Activated CD4-positive, alpha-beta memory T cell treated with anti-CD3 and anti-CD28 coated beads, Interleukin-2, amount 10 ng/mL, durations not matched to agents 7 days and 5 days (primary cell): ENCODE measurements at regions not wholly inside any gene's neighbourhood (a gene's known extent, or its start where the extent isn't known, plus 50 kb on each side); places are given as distances from the start of the nearest gene placed in this dataset.

ENCODE experiments used
- CTCF ChIA-PET: fragments of 350-600 bp; sonication (Branson Sonifier 250); formaldehyde crosslinking; loops from one replicate; lab custom pipeline; 2021; ENCODE audit warnings: antibody characterized with exemption, inconsistent platforms; lab: Charles Lee
- POLR2A ChIA-PET: fragments of 350-600 bp; sonication (Branson Sonifier 250); formaldehyde crosslinking; loops from one replicate; lab custom pipeline; 2021; ENCODE audit warnings: antibody characterized with exemption; lab: Charles Lee
- DNase-seq: peaks from one replicate; pipeline ENCODE4 v3.0.0-alpha.2; 2020
- H3K27ac Mint-ChIP-seq: one replicate; pipeline ENCODE4 v1.8.0; 2021; ENCODE audit warnings: mild to moderate bottlenecking, mixed read lengths
- H3K27me3 Mint-ChIP-seq: one replicate; pipeline ENCODE4 v1.8.0; 2021; ENCODE audit warnings: mixed read lengths
- H3K36me3 Mint-ChIP-seq: one replicate; pipeline ENCODE4 v1.8.0; 2021; ENCODE audit warnings: low read depth, mixed read lengths
- H3K4me1 Mint-ChIP-seq: one replicate; pipeline ENCODE4 v1.8.0; 2021; ENCODE audit warnings: mixed read lengths
- H3K4me3 Mint-ChIP-seq: one replicate; pipeline ENCODE4 v1.8.0; 2021; ENCODE audit warnings: mild to moderate bottlenecking, mixed read lengths
- H3K9me3 Mint-ChIP-seq: one replicate; pipeline ENCODE4 v1.8.0; 2021; ENCODE audit warnings: mixed read lengths

DNA sequence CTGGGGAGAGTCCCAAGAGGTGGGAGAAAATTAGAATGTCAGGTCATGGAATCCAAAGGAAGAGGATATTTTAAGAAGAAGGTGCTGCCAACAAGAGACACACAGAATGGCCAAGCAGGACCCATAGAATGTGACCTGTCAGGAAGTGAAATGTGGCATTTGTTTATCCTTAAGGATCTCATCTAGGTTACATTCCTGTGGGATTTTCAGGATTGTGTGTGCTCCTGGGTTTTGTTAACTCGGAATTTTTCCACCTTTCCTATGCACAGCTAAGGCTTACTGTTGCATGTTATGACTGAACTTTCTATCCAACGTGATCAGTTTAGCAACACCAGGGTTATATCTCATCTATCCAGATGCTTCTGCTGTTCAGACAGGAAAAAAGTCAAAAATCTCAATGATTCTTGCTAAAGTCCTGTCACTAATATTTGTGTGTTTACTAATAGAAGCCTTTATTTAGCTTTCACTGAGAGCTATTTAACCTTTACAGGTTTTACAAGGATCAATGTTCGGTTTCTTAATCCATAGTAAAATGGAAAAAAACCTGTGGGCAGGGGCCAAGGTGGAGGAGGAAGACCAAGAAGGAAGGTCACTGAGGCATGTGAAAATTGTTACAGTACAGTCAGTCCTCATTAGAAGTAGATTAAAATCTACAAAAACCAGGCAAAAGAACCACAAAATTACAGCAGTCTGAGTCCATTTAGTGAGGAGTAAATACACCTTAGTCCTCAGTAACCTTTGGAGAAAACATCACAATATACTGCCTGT lies 437.8 kb upstream of the NPVF start:
- peaks cover 2% of the 10 kb centered on the region for H3K4me1 Mint-ChIP-seq
- DNase-seq = no peak
- no peaks in the 10 kb centered on the region for H3K36me3 Mint-ChIP-seq
- H3K4me3 Mint-ChIP-seq = no peak overlapping the region
- no peaks in the 10 kb centered on the region for H3K9me3 Mint-ChIP-seq
- peaks cover 14% of the 10 kb centered on the region for H3K27me3 Mint-ChIP-seq
- no peak overlapping the region for H3K27ac Mint-ChIP-seq
- POLR2A ChIA-PET = no interaction called here
- CTCF ChIA-PET = no interaction called here

DNA sequence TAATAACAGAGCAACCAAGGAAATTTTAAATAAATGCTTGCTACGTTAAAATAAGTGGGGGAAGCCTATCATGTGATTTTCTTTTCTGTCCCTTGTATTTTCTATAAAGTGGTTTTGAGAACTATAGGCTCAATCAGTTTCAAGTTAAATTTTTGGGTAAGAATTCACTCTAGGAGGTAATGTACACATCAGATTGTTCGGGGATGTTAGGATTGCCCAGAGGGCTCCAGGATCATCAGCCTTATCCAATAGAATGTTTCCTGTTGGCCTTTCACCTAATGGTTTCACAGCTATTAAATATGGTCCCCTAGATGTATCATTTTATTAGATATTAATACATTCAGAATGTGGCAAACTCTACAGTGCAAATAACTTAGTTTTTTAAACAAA lies 438.4 kb upstream of the NPVF start:
- no peak overlapping the region for H3K4me3 Mint-ChIP-seq
- ChIA-PET CTCF (no interaction called here), POLR2A (no interaction called here)
- no peak overlapping the region for H3K27ac Mint-ChIP-seq
- H3K27me3 Mint-ChIP-seq = peaks cover 14% of the 10 kb centered on the region
- H3K36me3 Mint-ChIP-seq = no peaks in the 10 kb centered on the region
- no peak for DNase-seq
- no peaks in the 10 kb centered on the region for H3K9me3 Mint-ChIP-seq
- H3K4me1 Mint-ChIP-seq = peaks cover 2% of the 10 kb centered on the region

DNA sequence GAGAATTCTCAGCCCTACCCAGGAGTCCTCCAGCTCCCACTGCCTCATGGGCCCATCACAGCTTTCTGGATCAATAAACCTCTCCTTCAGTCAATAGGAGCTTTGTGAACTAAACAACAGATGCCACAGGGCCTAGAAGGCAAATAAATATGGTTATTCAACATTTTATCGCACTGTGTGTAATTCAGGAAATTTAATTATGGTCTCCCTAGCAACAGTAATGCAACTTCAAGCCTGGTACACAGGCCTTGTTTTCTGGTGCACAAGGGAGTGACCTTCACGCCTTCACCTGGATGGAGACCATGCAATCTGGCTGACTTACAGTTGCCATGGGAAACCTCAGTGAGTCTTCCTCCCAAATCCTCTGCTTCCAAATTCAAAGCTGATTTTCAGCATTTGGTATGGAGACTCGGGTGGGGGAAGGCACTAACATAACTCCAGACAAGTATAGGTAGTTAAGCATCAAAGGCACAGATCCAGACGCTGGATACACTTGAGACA lies 441.0 kb upstream of the NPVF start:
- no peak overlapping the region for H3K4me3 Mint-ChIP-seq
- CTCF ChIA-PET = no interaction called here
- H3K27ac Mint-ChIP-seq = no peak overlapping the region
- H3K27me3 Mint-ChIP-seq = peaks cover 11% of the 10 kb centered on the region
- H3K4me1 Mint-ChIP-seq = peaks cover 2% of the 10 kb centered on the region
- H3K36me3 Mint-ChIP-seq = no peaks in the 10 kb centered on the region
- DNase-seq = no peak
- POLR2A ChIA-PET = no interaction called here
- H3K9me3 Mint-ChIP-seq = no peaks in the 10 kb centered on the region

DNA sequence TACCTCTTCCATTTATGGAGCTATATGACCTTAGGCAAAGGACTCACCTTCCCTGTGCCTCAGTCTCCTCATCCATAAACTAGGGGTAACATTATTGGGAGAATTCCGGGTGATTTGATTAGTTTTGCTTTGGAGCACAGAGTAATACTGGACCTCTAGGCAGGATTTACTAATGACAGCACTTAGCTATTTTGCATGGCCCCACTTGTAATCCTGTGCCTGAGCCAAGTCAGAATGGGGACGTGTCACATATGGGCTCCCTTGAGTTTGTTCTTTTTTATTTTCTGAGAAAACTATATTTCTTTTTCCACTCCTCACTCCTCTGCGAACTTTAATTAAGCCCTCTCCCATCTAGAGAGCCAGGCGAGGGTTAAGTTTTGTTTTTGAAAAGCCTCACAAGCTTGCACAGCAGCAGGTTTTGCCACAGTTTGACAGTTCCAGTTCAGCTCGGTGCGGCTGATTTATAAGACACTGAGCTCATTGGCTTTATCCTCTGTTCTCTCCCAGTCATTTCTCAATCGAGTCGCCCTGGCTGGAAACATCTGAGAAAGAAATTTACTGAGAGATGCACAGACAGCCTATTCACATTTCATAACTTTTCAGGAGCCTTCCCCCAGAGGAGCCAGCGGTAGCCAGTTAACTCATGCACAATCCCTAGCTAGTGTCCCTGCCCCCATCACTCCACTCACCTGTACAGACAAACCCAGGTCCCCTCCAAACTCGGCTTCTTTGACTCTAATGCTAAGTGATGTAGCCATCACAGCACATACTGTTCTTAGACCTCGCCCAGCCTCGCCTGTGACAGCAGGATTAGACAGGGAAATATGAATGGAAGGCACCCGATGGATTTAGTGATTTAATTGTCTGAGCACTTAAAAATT lies 441.9 kb upstream of the NPVF start:
- H3K4me1 Mint-ChIP-seq = no peaks in the 10 kb centered on the region
- no peak for DNase-seq
- H3K27me3 Mint-ChIP-seq = peaks cover 9% of the 10 kb centered on the region
- no peaks in the 10 kb centered on the region for H3K9me3 Mint-ChIP-seq
- POLR2A ChIA-PET = no interaction called here
- no peak overlapping the region for H3K27ac Mint-ChIP-seq
- H3K4me3 Mint-ChIP-seq = no peak overlapping the region
- H3K36me3 Mint-ChIP-seq = no peaks in the 10 kb centered on the region
- CTCF ChIA-PET = no interaction called here

DNA sequence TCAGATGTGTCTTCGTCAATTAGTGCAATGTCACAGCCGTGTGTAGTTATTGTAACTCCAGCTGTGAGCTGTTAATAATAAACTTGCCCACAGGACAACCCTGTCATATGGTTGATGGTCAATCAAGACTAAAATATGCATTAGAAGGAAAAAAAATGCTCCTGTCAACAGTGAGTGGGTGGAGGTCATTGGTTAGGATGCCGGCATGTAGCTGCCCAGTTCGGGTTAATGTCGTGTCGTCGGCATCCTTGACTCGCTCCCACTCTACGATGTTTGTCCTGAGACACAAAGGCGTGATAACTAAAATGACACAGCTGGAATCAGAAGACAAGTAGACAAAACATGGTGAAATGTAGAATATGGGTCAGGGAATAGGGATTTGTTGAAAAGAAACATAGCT lies 442.8 kb upstream of the NPVF start:
- CTCF ChIA-PET = no interaction called here
- POLR2A ChIA-PET = no interaction called here
- Mint-ChIP-seq H3K4me3 (no peak overlapping the region), H3K4me1 (no peaks in the 10 kb centered on the region), H3K27me3 (peaks cover 3% of the 10 kb centered on the region), H3K36me3 (no peaks in the 10 kb centered on the region), H3K27ac (no peak overlapping the region), H3K9me3 (no peaks in the 10 kb centered on the region)
- no peak for DNase-seq

DNA sequence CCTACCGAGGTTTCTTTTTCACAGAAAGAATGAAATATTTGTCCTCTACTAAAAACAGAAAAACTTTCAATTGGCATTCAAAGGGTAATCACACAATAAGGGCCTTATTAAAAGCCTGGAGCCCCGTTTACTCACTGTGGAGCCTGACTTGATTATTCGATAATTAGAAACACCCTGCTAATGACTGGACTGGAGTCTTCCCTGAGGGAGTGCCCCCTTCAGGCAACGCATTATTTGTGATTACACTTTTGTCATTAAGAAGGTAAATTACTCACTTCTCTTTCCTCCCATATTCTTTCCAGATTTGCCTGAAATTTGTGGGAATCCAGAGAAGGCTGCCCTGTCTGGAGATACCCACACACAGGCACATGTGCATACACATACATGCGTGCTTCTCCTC lies 444.2 kb upstream of the NPVF start:
- Mint-ChIP-seq H3K27me3 (peaks cover 3% of the 10 kb centered on the region), H3K4me3 (no peak overlapping the region), H3K9me3 (no peaks in the 10 kb centered on the region), H3K36me3 (no peaks in the 10 kb centered on the region), H3K27ac (no peak overlapping the region), H3K4me1 (no peaks in the 10 kb centered on the region)
- ChIA-PET CTCF (no interaction called here), POLR2A (no interaction called here)
- no peak for DNase-seq

DNA sequence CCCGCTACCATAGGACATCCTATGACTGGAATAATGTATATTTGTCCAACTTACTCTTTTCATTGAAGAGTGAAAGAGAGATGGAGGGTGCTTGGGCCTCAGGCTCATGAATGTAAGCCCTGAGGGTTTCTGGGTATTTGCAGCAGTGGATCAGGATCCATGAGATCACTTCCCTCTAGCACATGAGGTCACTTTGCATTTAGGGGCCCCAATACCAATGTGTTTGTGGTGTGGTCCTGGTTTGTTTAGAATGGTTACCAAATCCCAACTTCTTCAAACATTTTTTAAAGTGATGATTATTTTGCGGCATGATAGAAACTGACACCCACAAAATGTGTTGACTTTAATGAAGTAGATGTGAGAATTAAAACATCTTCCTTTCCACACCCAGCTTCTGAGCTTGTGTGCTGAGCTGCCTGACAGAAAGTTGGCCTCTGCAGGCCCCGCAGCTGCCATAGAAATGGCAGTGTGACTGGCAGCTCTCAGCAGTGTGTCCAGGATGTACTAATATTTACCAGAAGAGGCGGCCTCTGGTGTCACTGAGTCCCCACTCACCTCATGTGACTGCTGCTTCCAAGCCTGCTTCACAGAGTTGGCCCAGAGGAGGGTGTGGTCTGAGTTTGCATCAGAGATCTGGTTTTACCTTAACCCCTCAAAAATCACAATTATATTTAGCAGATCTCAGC lies 447.6 kb upstream of the NPVF start:
- ChIA-PET CTCF (no interaction called here), POLR2A (no interaction called here)
- no peaks in the 10 kb centered on the region for H3K9me3 Mint-ChIP-seq
- no peak overlapping the region for H3K27ac Mint-ChIP-seq
- no peaks in the 10 kb centered on the region for H3K36me3 Mint-ChIP-seq
- no peak overlapping the region for H3K4me3 Mint-ChIP-seq
- H3K4me1 Mint-ChIP-seq = no peaks in the 10 kb centered on the region
- peaks cover 3% of the 10 kb centered on the region for H3K27me3 Mint-ChIP-seq
- DNase-seq = no peak

DNA sequence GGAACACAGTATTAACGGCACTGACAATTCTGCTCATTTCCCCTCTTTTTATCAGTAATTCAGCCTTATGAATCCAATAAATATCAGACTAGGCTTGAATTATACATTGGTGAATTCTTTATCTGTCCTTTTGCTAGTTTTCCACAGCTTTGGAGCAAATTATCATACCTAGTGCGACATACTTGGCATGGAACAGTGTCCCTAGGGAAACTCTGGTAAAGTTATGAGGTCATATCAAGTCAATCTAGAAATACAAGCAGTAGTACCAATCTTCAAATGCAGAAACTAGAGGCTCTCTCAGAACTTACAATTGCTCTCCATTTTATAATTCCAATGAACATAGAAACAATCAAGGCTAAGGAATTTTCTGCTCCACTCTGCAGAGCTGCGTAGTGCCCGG lies 449.3 kb upstream of the NPVF start:
- no peaks in the 10 kb centered on the region for H3K9me3 Mint-ChIP-seq
- no peaks in the 10 kb centered on the region for H3K4me1 Mint-ChIP-seq
- H3K4me3 Mint-ChIP-seq = no peak overlapping the region
- H3K27me3 Mint-ChIP-seq = no peaks in the 10 kb centered on the region
- H3K27ac Mint-ChIP-seq = no peak overlapping the region
- ChIA-PET POLR2A (no interaction called here), CTCF (no interaction called here)
- H3K36me3 Mint-ChIP-seq = no peaks in the 10 kb centered on the region
- no peak for DNase-seq

DNA sequence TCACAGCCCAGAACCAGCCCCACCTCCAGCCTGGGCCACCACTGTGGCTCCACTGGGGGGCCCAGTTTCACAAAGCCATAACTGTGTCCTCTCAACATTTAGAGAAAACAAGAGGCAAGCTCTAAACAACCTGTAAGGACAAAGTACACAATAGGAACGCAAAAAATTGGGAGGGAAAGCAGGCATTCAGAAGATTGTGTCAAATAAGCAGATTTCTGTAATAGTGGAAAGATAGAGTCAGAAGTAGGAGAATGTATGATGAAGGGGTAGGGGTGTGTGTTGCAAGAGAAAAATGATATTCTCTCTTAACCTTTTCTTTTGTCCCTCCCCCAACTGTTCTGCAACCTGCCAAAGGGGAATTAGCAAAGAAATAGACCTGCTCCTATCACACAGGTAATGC lies 449.9 kb upstream of the NPVF start:
- H3K36me3 Mint-ChIP-seq = no peaks in the 10 kb centered on the region
- DNase-seq = no peak
- H3K27ac Mint-ChIP-seq = no peak overlapping the region
- no peak overlapping the region for H3K4me3 Mint-ChIP-seq
- peaks cover 1% of the 10 kb centered on the region for H3K27me3 Mint-ChIP-seq
- H3K9me3 Mint-ChIP-seq = no peaks in the 10 kb centered on the region
- H3K4me1 Mint-ChIP-seq = no peaks in the 10 kb centered on the region
- CTCF ChIA-PET = no interaction called here
- POLR2A ChIA-PET = no interaction called here

DNA sequence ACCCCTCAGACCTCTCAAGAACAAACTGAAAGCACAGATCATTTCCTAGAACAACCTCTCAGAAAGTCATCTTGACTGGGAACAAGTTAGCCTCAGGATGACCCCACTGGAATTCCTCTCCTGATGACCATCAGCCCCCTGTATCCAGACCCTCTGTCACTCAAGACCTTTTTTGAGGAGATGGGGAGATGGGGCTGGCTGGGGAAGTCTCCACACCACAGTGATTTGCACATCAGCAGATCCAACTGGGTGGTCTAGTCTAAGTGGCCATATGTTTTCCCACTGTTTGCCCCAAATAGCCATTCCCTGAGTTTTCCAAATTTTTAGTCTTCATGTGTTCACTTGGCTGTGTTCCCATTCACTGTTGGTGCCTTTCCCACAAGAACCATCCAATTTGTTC lies 452.4 kb upstream of the NPVF start:
- H3K4me3 Mint-ChIP-seq = no peak overlapping the region

DNA sequence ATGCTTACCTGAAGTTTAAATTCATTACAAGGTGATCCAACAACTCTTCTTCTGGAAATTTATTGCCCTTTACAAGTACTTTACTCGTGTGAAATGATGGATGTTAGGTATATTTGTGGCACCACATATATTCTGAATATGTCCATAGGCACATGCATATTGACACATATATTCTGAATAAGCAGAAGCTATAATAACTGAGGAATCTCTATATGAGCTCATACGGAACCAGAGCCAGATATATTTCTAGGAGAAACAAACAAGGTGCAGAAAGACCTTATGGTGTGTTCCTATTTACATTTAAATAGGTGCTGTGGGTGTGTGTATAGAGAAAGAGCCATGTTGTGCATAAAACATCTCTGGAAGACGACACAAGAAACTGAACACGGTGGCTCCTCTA lies 456.1 kb upstream of the NPVF start:
- no peaks in the 10 kb centered on the region for H3K9me3 Mint-ChIP-seq
- CTCF ChIA-PET = no interaction called here
- DNase-seq = no peak

More for the DNA sequence above, 452.4 kb upstream of the NPVF start:
- Mint-ChIP-seq H3K9me3 (no peaks in the 10 kb centered on the region), H3K27me3 (peaks cover 1% of the 10 kb centered on the region), H3K36me3 (no peaks in the 10 kb centered on the region), H3K4me1 (no peaks in the 10 kb centered on the region), H3K27ac (no peak overlapping the region)
- CTCF ChIA-PET = no interaction called here
- POLR2A ChIA-PET = no interaction called here
- DNase-seq = no peak

DNA sequence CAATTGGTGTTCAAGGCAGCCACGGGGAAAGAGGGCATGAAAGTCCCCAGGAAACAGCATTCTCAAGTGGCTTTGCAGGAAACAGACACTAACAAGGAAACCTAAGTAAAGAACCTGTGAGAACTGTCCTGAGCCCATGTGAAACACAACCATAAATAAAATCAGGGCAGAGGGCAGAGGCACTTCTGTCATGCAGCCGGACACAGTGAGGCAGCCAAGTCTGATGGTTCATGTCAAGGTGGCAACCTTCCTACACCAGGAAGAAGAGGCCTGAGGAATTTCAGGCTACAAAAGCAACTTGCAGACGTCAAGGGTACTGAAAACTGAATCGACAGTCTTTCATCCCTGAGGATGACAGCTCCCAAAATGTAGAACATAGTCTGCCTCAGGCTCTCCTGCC lies 458.2 kb upstream of the NPVF start:
- Mint-ChIP-seq H3K36me3 (no peaks in the 10 kb centered on the region), H3K4me3 (no peak overlapping the region), H3K9me3 (no peaks in the 10 kb centered on the region), H3K27me3 (peaks cover 1% of the 10 kb centered on the region), H3K27ac (no peak overlapping the region), H3K4me1 (no peaks in the 10 kb centered on the region)
- ChIA-PET CTCF (no interaction called here), POLR2A (no interaction called here)
- no peak for DNase-seq

More for the DNA sequence above, 456.1 kb upstream of the NPVF start:
- Mint-ChIP-seq H3K36me3 (no peaks in the 10 kb centered on the region), H3K27me3 (peaks cover 1% of the 10 kb centered on the region), H3K4me3 (no peak overlapping the region), H3K27ac (no peak overlapping the region), H3K4me1 (no peaks in the 10 kb centered on the region)
- POLR2A ChIA-PET = no interaction called here

DNA sequence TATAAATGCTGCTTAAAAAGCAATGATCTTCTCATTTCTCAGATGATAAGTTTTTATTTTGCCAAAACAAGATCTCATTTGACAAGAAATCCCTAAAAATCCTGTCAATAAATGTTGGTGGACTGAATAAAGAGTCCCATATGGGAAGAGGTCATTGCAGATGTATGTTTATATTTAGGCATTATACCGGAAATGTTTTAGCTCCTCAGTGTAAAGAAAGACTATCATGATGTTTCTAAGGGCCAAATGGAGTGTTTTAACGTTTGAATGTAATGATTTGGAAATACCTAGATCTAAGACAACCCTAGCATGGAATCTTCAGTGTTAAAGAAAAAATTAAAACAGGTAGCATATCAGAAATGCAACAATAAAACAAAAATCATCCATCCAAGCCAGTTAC lies 457.8 kb upstream of the NFE2L3 start:
- no peaks in the 10 kb centered on the region for H3K4me1 Mint-ChIP-seq
- no peaks in the 10 kb centered on the region for H3K9me3 Mint-ChIP-seq
- no peak for DNase-seq
- POLR2A ChIA-PET = no interaction called here
- CTCF ChIA-PET = no interaction called here
- peaks cover 10% of the 10 kb centered on the region for H3K27me3 Mint-ChIP-seq
- H3K36me3 Mint-ChIP-seq = no peaks in the 10 kb centered on the region
- H3K27ac Mint-ChIP-seq = no peak overlapping the region
- no peak overlapping the region for H3K4me3 Mint-ChIP-seq
